CD4-positive, alpha-beta T cell (primary cell): ENCODE measurements at regions not wholly inside any gene's neighbourhood (a gene's known extent, or its start where the extent isn't known, plus 50 kb on each side); places are given as distances from the start of the nearest gene placed in this dataset.

Source experiments
- ATAC-seq: fragments of 200-7000 bp; cut with Tn5 transposase; one replicate; pipeline ENCODE4 v1.10.0; 2022; ENCODE audit warnings: mild to moderate bottlenecking; ENCODE audit not compliant: poor library complexity
- CTCF ChIA-PET: fragments of 350-600 bp; sonication (Branson Sonifier 250); formaldehyde crosslinking; loops from one replicate; lab custom pipeline; 2021; ENCODE audit warnings: antibody characterized with exemption, inconsistent platforms; lab: Charles Lee
- POLR2A ChIA-PET: fragments of 350-600 bp; sonication (Branson Sonifier 250); formaldehyde crosslinking; loops from one replicate; lab custom pipeline; 2021; ENCODE audit warnings: antibody characterized with exemption, inconsistent platforms; lab: Charles Lee
- DNase-seq, 14 experiments: peaks; one replicate each; pipeline ENCODE4 v3.0.0-alpha.2; 2013 to 2020; ENCODE audit warnings: mixed read lengths in 2 of 14
- H3K27ac ChIP-seq, 2 donors: one replicate each; pipeline versions ENCODE4 v1.5.1 to v1.7.0; 2013; ENCODE audit warnings: low read length in 2 of 2, low read depth in 1 of 2, mild to moderate bottlenecking in 1 of 2
- H3K27me3 ChIP-seq, 2 experiments: 1 replicate in 1 of 2; 2 replicates in 1 of 2; pipeline versions ENCODE4 v1.6.1 to v1.7.0; 2013; ENCODE audit warnings: low read length in 2 of 2, control low read depth in 1 of 2, mild to moderate bottlenecking in 1 of 2, moderate library complexity in 1 of 2; ENCODE audit not compliant: insufficient read depth in 2 of 2, control insufficient read depth in 1 of 2
- H3K36me3 ChIP-seq: one replicate; pipeline ENCODE4 v1.6.1; 2013; ENCODE audit warnings: low read length, control low read depth; ENCODE audit not compliant: insufficient read depth
- H3K4me1 ChIP-seq: one replicate; pipeline ENCODE4 v1.6.1; 2013; ENCODE audit warnings: low read length, control low read depth; ENCODE audit not compliant: insufficient read depth
- H3K4me3 ChIP-seq: one replicate; pipeline ENCODE4 v1.5.1; 2013; ENCODE audit warnings: mild to moderate bottlenecking, low read length, moderate library complexity
- H3K9me3 ChIP-seq, 2 experiments: 1 replicate in 1 of 2; 2 replicates in 1 of 2; pipeline versions ENCODE4 v1.6.1 to v1.7.0; 2013; ENCODE audit warnings: low read length in 2 of 2, mild to moderate bottlenecking in 2 of 2, control low read depth in 1 of 2, moderate library complexity in 1 of 2; ENCODE audit not compliant: control insufficient read depth in 1 of 2, insufficient read depth in 1 of 2
- H3K27ac Mint-ChIP-seq: one replicate; pipeline ENCODE4 v1.8.0; 2020; ENCODE audit warnings: mixed read lengths
- H3K27me3 Mint-ChIP-seq: one replicate; pipeline ENCODE4 v1.8.0; 2021; ENCODE audit warnings: mixed read lengths
- H3K36me3 Mint-ChIP-seq: one replicate; pipeline ENCODE4 v1.8.0; 2021; ENCODE audit warnings: low read depth, mixed read lengths
- H3K4me1 Mint-ChIP-seq: one replicate; pipeline ENCODE4 v1.8.0; 2021; ENCODE audit warnings: low read depth, mixed read lengths
- H3K4me3 Mint-ChIP-seq: one replicate; pipeline ENCODE4 v1.8.0; 2020; ENCODE audit warnings: mild to moderate bottlenecking, mixed read lengths
- H3K9me3 Mint-ChIP-seq: one replicate; pipeline ENCODE4 v1.8.0; 2020; ENCODE audit warnings: mixed read lengths
- intact Hi-C, 2 experiments: fragments of 100-400 bp; cut with DNase I in 1 of 2; cut with micrococcal nuclease in 1 of 2; formaldehyde crosslinking; loops; one replicate each; pipeline versions ENCODE4 v1.15.1 to v1.9.0; 2023 to 2025; cut with DNase I, micrococcal nuclease
- TF ChIP-seq, protein P1 (sequence below): fragments of 200-600 bp; IDR thresholded peaks from one replicate; pipeline ENCODE4 v1.8.0; 2022; ENCODE audit warnings: antibody characterized with exemption, mild to moderate bottlenecking

GRCh38 chrX:16516232-16516876, 133.6 kb upstream of the S100G start:
- no peaks in the 10 kb centered on the region for H3K36me3 Mint-ChIP-seq
- no peaks in the 10 kb centered on the region for H3K27me3 Mint-ChIP-seq
- H3K4me3 Mint-ChIP-seq: no peak overlapping the region
- Histone ChIP-seq H3K27me3 (no peaks in the 10 kb centered on the region), H3K9me3 (no peaks in the 10 kb centered on the region), H3K4me3 (no peak overlapping the region), H3K27ac (no peak overlapping the region), H3K4me1 (no peaks in the 10 kb centered on the region), H3K36me3 (no peaks in the 10 kb centered on the region)
- H3K9me3 Mint-ChIP-seq: no peaks in the 10 kb centered on the region
- TF ChIP-seq, protein P1, sequence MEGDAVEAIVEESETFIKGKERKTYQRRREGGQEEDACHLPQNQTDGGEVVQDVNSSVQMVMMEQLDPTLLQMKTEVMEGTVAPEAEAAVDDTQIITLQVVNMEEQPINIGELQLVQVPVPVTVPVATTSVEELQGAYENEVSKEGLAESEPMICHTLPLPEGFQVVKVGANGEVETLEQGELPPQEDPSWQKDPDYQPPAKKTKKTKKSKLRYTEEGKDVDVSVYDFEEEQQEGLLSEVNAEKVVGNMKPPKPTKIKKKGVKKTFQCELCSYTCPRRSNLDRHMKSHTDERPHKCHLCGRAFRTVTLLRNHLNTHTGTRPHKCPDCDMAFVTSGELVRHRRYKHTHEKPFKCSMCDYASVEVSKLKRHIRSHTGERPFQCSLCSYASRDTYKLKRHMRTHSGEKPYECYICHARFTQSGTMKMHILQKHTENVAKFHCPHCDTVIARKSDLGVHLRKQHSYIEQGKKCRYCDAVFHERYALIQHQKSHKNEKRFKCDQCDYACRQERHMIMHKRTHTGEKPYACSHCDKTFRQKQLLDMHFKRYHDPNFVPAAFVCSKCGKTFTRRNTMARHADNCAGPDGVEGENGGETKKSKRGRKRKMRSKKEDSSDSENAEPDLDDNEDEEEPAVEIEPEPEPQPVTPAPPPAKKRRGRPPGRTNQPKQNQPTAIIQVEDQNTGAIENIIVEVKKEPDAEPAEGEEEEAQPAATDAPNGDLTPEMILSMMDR: no peak
- intact Hi-C loops: no loop called here
- ChIA-PET CTCF (no interaction called here), POLR2A (no interaction called here)
- H3K27ac Mint-ChIP-seq: no peak overlapping the region
- ATAC-seq (no peak), DNase-seq (no peak)
- H3K4me1 Mint-ChIP-seq: no peaks in the 10 kb centered on the region

DNA sequence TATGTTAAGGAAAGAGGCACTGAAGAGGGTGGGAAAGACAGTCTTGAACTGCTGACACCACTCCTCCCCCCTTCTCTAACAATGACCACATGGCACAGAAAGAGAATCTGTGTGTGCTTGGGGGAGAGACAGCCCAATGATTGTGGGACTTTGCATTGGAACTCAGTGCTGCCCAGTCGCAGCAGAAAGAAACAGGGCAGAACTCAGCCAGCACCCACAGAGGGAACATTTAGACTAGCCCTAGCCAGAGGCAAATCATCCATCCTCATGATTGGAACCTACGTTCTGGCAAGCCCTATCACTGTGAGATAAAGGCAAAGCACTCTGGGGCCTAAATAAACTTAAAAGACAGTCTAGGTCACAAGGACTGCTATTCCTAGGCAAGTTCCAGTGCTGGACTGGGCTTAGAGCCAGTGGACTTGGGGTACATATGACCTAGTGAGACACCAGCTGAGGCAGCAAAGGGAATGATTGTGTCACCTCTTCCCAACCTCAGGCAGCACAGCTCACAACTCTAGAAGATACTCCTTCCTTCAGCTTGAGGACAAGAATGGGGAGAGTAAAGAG, 132.8 kb upstream of the S100G start:
- H3K4me3 Mint-ChIP-seq: no peak overlapping the region
- TF ChIP-seq, protein P1: no peak
- ATAC-seq (no peak), DNase-seq (no peak)
- Histone ChIP-seq H3K27me3 (no peaks in the 10 kb centered on the region), H3K4me3 (no peak overlapping the region), H3K4me1 (no peaks in the 10 kb centered on the region), H3K9me3 (no peaks in the 10 kb centered on the region), H3K36me3 (no peaks in the 10 kb centered on the region), H3K27ac (no peak overlapping the region)
- no peaks in the 10 kb centered on the region for H3K27me3 Mint-ChIP-seq
- no peaks in the 10 kb centered on the region for H3K9me3 Mint-ChIP-seq
- ChIA-PET POLR2A (no interaction called here), CTCF (no interaction called here)
- no peaks in the 10 kb centered on the region for H3K36me3 Mint-ChIP-seq
- H3K27ac Mint-ChIP-seq: no peak overlapping the region
- no peaks in the 10 kb centered on the region for H3K4me1 Mint-ChIP-seq
- intact Hi-C loops: no loop called here

DNA sequence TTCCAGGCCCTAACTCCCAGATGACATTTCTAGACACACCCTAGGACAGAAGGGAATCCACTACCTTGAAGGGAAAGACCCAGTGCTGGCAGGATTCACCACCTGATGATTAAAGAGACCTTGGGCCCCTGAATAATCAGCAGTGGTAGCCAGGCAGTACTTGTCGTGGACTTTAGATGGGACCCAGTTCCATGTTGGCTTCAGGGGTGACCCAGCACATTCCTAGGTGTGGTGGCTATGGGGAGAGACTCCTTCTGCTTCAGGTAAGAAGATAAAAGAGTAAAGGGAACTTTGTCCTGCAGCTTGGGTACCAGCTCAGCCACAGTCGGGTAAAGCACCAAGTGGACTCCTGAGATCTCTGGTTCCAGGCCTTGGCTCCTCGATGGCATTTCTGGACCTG, 131.8 kb upstream of the S100G start:
- H3K9me3 ChIP-seq: no peaks in the 10 kb centered on the region

More for the DNA sequence above, 131.8 kb upstream of the S100G start:
- Mint-ChIP-seq H3K36me3 (no peaks in the 10 kb centered on the region), H3K4me3 (no peak overlapping the region), H3K9me3 (no peaks in the 10 kb centered on the region), H3K27ac (no peak overlapping the region), H3K27me3 (no peaks in the 10 kb centered on the region), H3K4me1 (no peaks in the 10 kb centered on the region)
- Histone ChIP-seq H3K36me3 (no peaks in the 10 kb centered on the region), H3K27me3 (no peaks in the 10 kb centered on the region), H3K4me3 (no peak overlapping the region), H3K4me1 (no peaks in the 10 kb centered on the region), H3K27ac (no peak overlapping the region)
- ChIA-PET CTCF (no interaction called here), POLR2A (no interaction called here)
- intact Hi-C loops: no loop called here
- DNase-seq (no peak), ATAC-seq (no peak)
- TF ChIP-seq, protein P1: no peak
